GM23248 (cell line): ENCODE measurements at regions not wholly inside any gene's neighbourhood (a gene's known extent, or its start where the extent isn't known, plus 50 kb on each side); places are given as distances from the start of the nearest gene placed in this dataset.

Source experiments
- DNase-seq: peaks from one replicate; pipeline ENCODE4 v3.0.0-alpha.2; 2015
- H2AFZ ChIP-seq: fragments of 200-600 bp; sonication (generic); 2 replicates; pipeline ENCODE4 v1.6.1; 2016; ENCODE audit warnings: antibody characterized with exemption
- H3F3A ChIP-seq: fragments of 200-600 bp; sonication (generic); 2 replicates; pipeline ENCODE4 v1.6.1; 2016; ENCODE audit warnings: mild to moderate bottlenecking, antibody characterized with exemption, mixed run types; ENCODE audit not compliant: insufficient read depth
- H3K27ac ChIP-seq: fragments of 200-600 bp; sonication (generic); 2 replicates; pipeline ENCODE4 v1.5.1; 2016; ENCODE audit warnings: mild to moderate bottlenecking
- H3K27me3 ChIP-seq: fragments of 200-600 bp; sonication (generic); replicated peaks from 2 replicates; pipeline ENCODE4 v1.6.1; 2016; ENCODE audit warnings: mild to moderate bottlenecking; ENCODE audit not compliant: insufficient read depth
- H3K36me3 ChIP-seq: fragments of 200-600 bp; sonication (generic); 2 replicates; pipeline ENCODE4 v1.6.1; 2016; ENCODE audit warnings: low read depth, mild to moderate bottlenecking
- H3K4me1 ChIP-seq: fragments of 200-600 bp; sonication (generic); 2 replicates; pipeline ENCODE4 v1.6.1; 2016; ENCODE audit warnings: mild to moderate bottlenecking; ENCODE audit not compliant: insufficient read depth
- H3K4me2 ChIP-seq: fragments of 200-600 bp; sonication (generic); one replicate; pipeline ENCODE4 v1.6.1; 2016; ENCODE audit warnings: mild to moderate bottlenecking; ENCODE audit not compliant: unreplicated experiment
- H3K4me3 ChIP-seq: fragments of 200-600 bp; sonication (generic); 2 replicates; pipeline ENCODE4 v1.5.1; 2016; ENCODE audit warnings: mild to moderate bottlenecking
- H3K79me2 ChIP-seq: fragments of 200-600 bp; sonication (generic); 2 replicates; pipeline ENCODE4 v1.6.1; 2016; ENCODE audit warnings: mild to moderate bottlenecking; ENCODE audit not compliant: insufficient read depth
- H3K9ac ChIP-seq: fragments of 200-600 bp; sonication (generic); 2 replicates; pipeline ENCODE4 v1.6.1; 2016; ENCODE audit warnings: mild to moderate bottlenecking
- H3K9me2 ChIP-seq: fragments of 200-600 bp; sonication (generic); 2 replicates; pipeline ENCODE4 v1.6.1; 2016; ENCODE audit warnings: mixed run types, mild to moderate bottlenecking, moderate library complexity; ENCODE audit not compliant: insufficient read depth
- H3K9me3 ChIP-seq: fragments of 200-600 bp; sonication (generic); one replicate; pipeline ENCODE4 v1.6.1; 2017; ENCODE audit warnings: low read depth
- H4K20me1 ChIP-seq: fragments of 200-600 bp; sonication (generic); 2 replicates; pipeline ENCODE4 v1.6.0; 2016; ENCODE audit not compliant: insufficient read depth
- EZH2 ChIP-seq: fragments of 200-600 bp; sonication (generic); IDR thresholded peaks from 2 replicates; pipeline ENCODE4 v1.6.1; 2018; ENCODE audit warnings: antibody characterized with exemption, mild to moderate bottlenecking; ENCODE audit not compliant: insufficient read depth, poor library complexity, severe bottlenecking
- EZH2phosphoT487 ChIP-seq: fragments of 200-600 bp; sonication (generic); IDR thresholded peaks from 2 replicates; pipeline ENCODE4 v1.6.1; 2018; ENCODE audit warnings: antibody characterized with exemption, moderate library complexity, mild to moderate bottlenecking, low read depth; ENCODE audit not compliant: insufficient read depth
- WGBS, 2 experiments: methylation state at CpG; one replicate each; pipeline ENCODE4 v1.1.6; 2015 to 2017; ENCODE audit warnings: low lambda C conversion rate in 2 of 2, low coverage in 1 of 2; ENCODE audit errors: missing lambda C conversion rate in 2 of 2; 5-methylcytosine and 5-hydroxymethylcytosine counted together
- in situ Hi-C: fragments of 300-500 bp; cut with MboI; formaldehyde crosslinking; loops from 2 replicates; pipeline ENCODE4 v1.15.0; 2020

GRCh38 chr14:38137005-38137404 lies 70.7 kb upstream of the SSTR1 start:
- no peak for TF ChIP-seq EZH2phosphoT487
- TF ChIP-seq EZH2: no peak
- peaks cover 9% of the 10 kb centered on the region; the same call in 1 of the 2 replicates for H3F3A ChIP-seq
- DNase-seq: peak; percentile 78
- no peaks in the 10 kb centered on the region for H4K20me1 ChIP-seq
- peak overlapping the region; percentile 22 for H3K4me2 ChIP-seq
- no peak overlapping the region for H2AFZ ChIP-seq
- no peaks in the 10 kb centered on the region for H3K27me3 ChIP-seq
- H3K79me2 ChIP-seq: no peaks in the 10 kb centered on the region
- no peak overlapping the region for H3K9ac ChIP-seq
- H3K4me1 ChIP-seq: peaks cover 23% of the 10 kb centered on the region
- H3K4me3 ChIP-seq: no peak overlapping the region
- H3K27ac ChIP-seq: peak overlapping the region; percentile 21; the same call in 1 of the 2 replicates
- WGBS, 2 experiments: 68 to 89% methylated on average over 1 of the region's 1 CpG
- no peaks in the 10 kb centered on the region for H3K9me2 ChIP-seq
- no peaks in the 10 kb centered on the region for H3K36me3 ChIP-seq
- H3K9me3 ChIP-seq: no peaks in the 10 kb centered on the region
- in situ Hi-C loops: no loop called here

- 74 to 77% methylated on average over 7 of the region's 7 CpGs for WGBS, 2 experiments
- H3K9me3 ChIP-seq: no peaks in the 10 kb centered on the region
- in situ Hi-C loops: no loop called here
- H3K36me3 ChIP-seq: no peaks in the 10 kb centered on the region
- TF ChIP-seq EZH2phosphoT487 (no peak), EZH2 (no peak)
- H3K4me2 ChIP-seq: no peak overlapping the region
- H3K4me3 ChIP-seq: no peak overlapping the region
- no peaks in the 10 kb centered on the region for H3K27me3 ChIP-seq
- peak overlapping the region; percentile 34 for H2AFZ ChIP-seq
- peak; percentile 52 for DNase-seq
- peaks cover 38% of the 10 kb centered on the region for H3K4me1 ChIP-seq
- peaks cover 23% of the 10 kb centered on the region for H3F3A ChIP-seq
- H3K79me2 ChIP-seq: no peaks in the 10 kb centered on the region
- no peak overlapping the region for H3K9ac ChIP-seq
- peak overlapping the region; percentile 2; the same call in 1 of the 2 replicates for H3K27ac ChIP-seq
- H3K9me2 ChIP-seq: no peaks in the 10 kb centered on the region
- no peaks in the 10 kb centered on the region for H4K20me1 ChIP-seq
These were observed 69.1 kb upstream of the SSTR1 start for GRCh38 chr14:38138473-38139138.

GRCh38 chr14:38139926-38140325 lies 67.8 kb upstream of the SSTR1 start:
- in situ Hi-C loops: no loop called here
- Histone ChIP-seq H3K9ac (no peak overlapping the region), H3K79me2 (no peaks in the 10 kb centered on the region), H3F3A (peaks cover 36% of the 10 kb centered on the region), H3K4me2 (no peak overlapping the region), H3K27me3 (no peaks in the 10 kb centered on the region), H2AFZ (no peak overlapping the region), H3K36me3 (no peaks in the 10 kb centered on the region), H3K27ac (no peak overlapping the region), H3K4me1 (peaks cover 52% of the 10 kb centered on the region), H3K9me3 (no peaks in the 10 kb centered on the region), H3K4me3 (no peak overlapping the region), H3K9me2 (no peaks in the 10 kb centered on the region), H4K20me1 (no peaks in the 10 kb centered on the region)
- WGBS, 2 experiments: 87% methylated on average over 2 of the region's 2 CpGs
- TF ChIP-seq EZH2phosphoT487: no peak
- TF ChIP-seq EZH2: no peak
- DNase-seq: no peak

- in situ Hi-C loops: no loop called here
- H3K27ac ChIP-seq: peak overlapping the region; percentile 95
- H2AFZ ChIP-seq: peak overlapping the region; percentile 72
- H3K36me3 ChIP-seq: no peaks in the 10 kb centered on the region
- peak overlapping the region; percentile 72 for H3K9ac ChIP-seq
- H3K4me2 ChIP-seq: peak overlapping the region; percentile 75
- peaks cover 31% of the 10 kb centered on the region for H3F3A ChIP-seq
- 33 to 34% methylated on average over 4 of the region's 4 CpGs for WGBS, 2 experiments
- H3K4me1 ChIP-seq: peaks cover 43% of the 10 kb centered on the region
- H3K27me3 ChIP-seq: no peaks in the 10 kb centered on the region
- no peaks in the 10 kb centered on the region for H3K9me2 ChIP-seq
- DNase-seq: peak; percentile 62
- peak overlapping the region; percentile 64 for H3K4me3 ChIP-seq
- H3K9me3 ChIP-seq: no peaks in the 10 kb centered on the region
- TF ChIP-seq EZH2phosphoT487: no peak
- TF ChIP-seq EZH2: no peak
- H3K79me2 ChIP-seq: no peaks in the 10 kb centered on the region
- H4K20me1 ChIP-seq: no peaks in the 10 kb centered on the region
These were observed 64.5 kb upstream of the SSTR1 start for GRCh38 chr14:38143170-38143569.
